Astrocyte (in vitro differentiated cells and primary cell): ENCODE measurements at regions not wholly inside any gene's neighbourhood (a gene's known extent, or its start where the extent isn't known, plus 50 kb on each side); places are given as distances from the start of the nearest gene placed in this dataset.
A peak's percentile ranks its signal among the peaks of the same experiment; 100 is the strongest.

ENCODE experiments used
- DNase-seq: peaks from one replicate; pipeline ENCODE4 v3.0.0-alpha.2; 2010; ENCODE audit warnings: low read depth
- FAIRE-seq: peaks from 2 replicates; lab custom pipeline; 2011; peaks lifted over from hg19 to GRCh38; lab: Jason Lieb, UNC
- H2AFZ ChIP-seq: 2 replicates; pipeline ENCODE4 v1.6.0; 2012; ENCODE audit warnings: low read depth, low read length, inconsistent platforms
- H3K27ac ChIP-seq: 2 replicates; pipeline ENCODE4 v1.5.1; 2011; ENCODE audit warnings: low read depth, low read length, inconsistent platforms
- H3K27me3 ChIP-seq: 2 replicates; pipeline ENCODE4 v1.6.0; 2011; ENCODE audit warnings: low read length, inconsistent platforms; ENCODE audit not compliant: insufficient read depth
- H3K36me3 ChIP-seq: 2 replicates; pipeline ENCODE4 v1.5.1; 2011; ENCODE audit warnings: low read length, inconsistent platforms; ENCODE audit not compliant: insufficient read depth
- H3K4me1 ChIP-seq: 2 replicates; pipeline ENCODE4 v1.5.1; 2011; ENCODE audit warnings: low read length, inconsistent platforms; ENCODE audit not compliant: insufficient read depth
- H3K4me2 ChIP-seq: 2 replicates; pipeline ENCODE4 v1.6.0; 2012; ENCODE audit warnings: low read length, inconsistent platforms
- H3K4me3 ChIP-seq: 2 replicates; pipeline ENCODE4 v1.5.1; 2011; ENCODE audit warnings: low read depth, mild to moderate bottlenecking, low read length, inconsistent platforms; ENCODE audit not compliant: insufficient read depth
- H3K79me2 ChIP-seq: 2 replicates; pipeline ENCODE4 v1.6.0; 2012; ENCODE audit warnings: mild to moderate bottlenecking, low read length, inconsistent platforms; ENCODE audit not compliant: insufficient read depth
- H3K9ac ChIP-seq: 2 replicates; pipeline ENCODE4 v1.6.0; 2012; ENCODE audit warnings: mild to moderate bottlenecking, low read length, inconsistent platforms
- H3K9me3 ChIP-seq: 2 replicates; pipeline ENCODE4 v1.5.1; 2012; ENCODE audit warnings: low read depth, mild to moderate bottlenecking, low read length, inconsistent platforms; ENCODE audit not compliant: insufficient read depth
- H4K20me1 ChIP-seq: 2 replicates; pipeline ENCODE4 v1.6.0; 2012; ENCODE audit warnings: low read length, inconsistent platforms; ENCODE audit not compliant: insufficient read depth
- H3K27ac Mint-ChIP-seq: one replicate; pipeline ENCODE4 v1.8.0; 2021; ENCODE audit warnings: mild to moderate bottlenecking, mixed read lengths; ENCODE audit not compliant: unreplicated experiment
- H3K27me3 Mint-ChIP-seq: one replicate; pipeline ENCODE4 v1.8.0; 2021; ENCODE audit warnings: low read depth, mixed read lengths; ENCODE audit not compliant: unreplicated experiment
- H3K36me3 Mint-ChIP-seq: one replicate; pipeline ENCODE4 v1.8.0; 2021; ENCODE audit warnings: low read depth, mixed read lengths; ENCODE audit not compliant: unreplicated experiment
- H3K4me1 Mint-ChIP-seq: one replicate; pipeline ENCODE4 v1.8.0; 2021; ENCODE audit warnings: low read depth, mixed read lengths; ENCODE audit not compliant: unreplicated experiment
- H3K4me3 Mint-ChIP-seq: one replicate; pipeline ENCODE4 v1.8.0; 2021; ENCODE audit warnings: mild to moderate bottlenecking, moderate library complexity, mixed read lengths; ENCODE audit not compliant: unreplicated experiment
- H3K9me3 Mint-ChIP-seq: one replicate; pipeline ENCODE4 v1.8.0; 2021; ENCODE audit warnings: mild to moderate bottlenecking, mixed read lengths; ENCODE audit not compliant: unreplicated experiment
- EZH2 ChIP-seq: IDR thresholded peaks from 2 replicates; pipeline ENCODE4 v1.6.1; 2012; ENCODE audit warnings: mild to moderate bottlenecking, low read length, inconsistent platforms; ENCODE audit not compliant: insufficient read depth
- TF ChIP-seq, protein P1 (sequence below): IDR thresholded peaks from 2 replicates; pipeline ENCODE4 v1.5.1; 2011; ENCODE audit warnings: low read depth, mild to moderate bottlenecking, inconsistent platforms, low read length, moderate library complexity; ENCODE audit not compliant: insufficient read depth

DNA sequence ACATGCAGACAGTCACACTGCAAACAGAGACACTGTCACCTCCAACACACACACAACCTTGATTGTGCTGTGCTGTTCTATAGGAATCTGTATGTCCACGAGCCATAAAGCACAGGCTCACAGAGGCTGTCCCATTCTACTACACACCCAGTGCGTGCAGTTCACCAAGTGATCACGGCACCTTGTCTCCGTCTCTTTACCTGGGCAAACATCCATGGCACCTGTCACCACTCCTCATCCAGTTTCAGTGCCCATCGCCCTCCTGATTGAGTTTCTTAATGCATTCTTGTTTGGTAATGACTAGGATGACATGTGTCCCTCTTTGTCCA is 65.8 kb upstream of the STMND1 start:
- FAIRE-seq, result no peak
- Histone ChIP-seq H3K27me3 (no peaks in the 10 kb centered on the region), H3K36me3 (no peaks in the 10 kb centered on the region), H3K4me3 (no peak overlapping the region), H3K9ac (no peak overlapping the region), H3K27ac (no peak overlapping the region), H4K20me1 (no peaks in the 10 kb centered on the region), H3K4me1 (peaks cover 22% of the 10 kb centered on the region), H3K9me3 (no peaks in the 10 kb centered on the region), H2AFZ (no peak overlapping the region), H3K4me2 (no peak overlapping the region), H3K79me2 (no peaks in the 10 kb centered on the region)
- Mint-ChIP-seq H3K27me3 (peaks cover 5% of the 10 kb centered on the region), H3K4me1 (peaks cover 24% of the 10 kb centered on the region), H3K4me3 (no peak overlapping the region), H3K36me3 (no peaks in the 10 kb centered on the region), H3K27ac (no peak overlapping the region), H3K9me3 (peaks cover 2% of the 10 kb centered on the region)
- no peak for DNase-seq
- no peak for TF ChIP-seq EZH2
- TF ChIP-seq, protein P1, sequence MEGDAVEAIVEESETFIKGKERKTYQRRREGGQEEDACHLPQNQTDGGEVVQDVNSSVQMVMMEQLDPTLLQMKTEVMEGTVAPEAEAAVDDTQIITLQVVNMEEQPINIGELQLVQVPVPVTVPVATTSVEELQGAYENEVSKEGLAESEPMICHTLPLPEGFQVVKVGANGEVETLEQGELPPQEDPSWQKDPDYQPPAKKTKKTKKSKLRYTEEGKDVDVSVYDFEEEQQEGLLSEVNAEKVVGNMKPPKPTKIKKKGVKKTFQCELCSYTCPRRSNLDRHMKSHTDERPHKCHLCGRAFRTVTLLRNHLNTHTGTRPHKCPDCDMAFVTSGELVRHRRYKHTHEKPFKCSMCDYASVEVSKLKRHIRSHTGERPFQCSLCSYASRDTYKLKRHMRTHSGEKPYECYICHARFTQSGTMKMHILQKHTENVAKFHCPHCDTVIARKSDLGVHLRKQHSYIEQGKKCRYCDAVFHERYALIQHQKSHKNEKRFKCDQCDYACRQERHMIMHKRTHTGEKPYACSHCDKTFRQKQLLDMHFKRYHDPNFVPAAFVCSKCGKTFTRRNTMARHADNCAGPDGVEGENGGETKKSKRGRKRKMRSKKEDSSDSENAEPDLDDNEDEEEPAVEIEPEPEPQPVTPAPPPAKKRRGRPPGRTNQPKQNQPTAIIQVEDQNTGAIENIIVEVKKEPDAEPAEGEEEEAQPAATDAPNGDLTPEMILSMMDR, result no peak

DNA sequence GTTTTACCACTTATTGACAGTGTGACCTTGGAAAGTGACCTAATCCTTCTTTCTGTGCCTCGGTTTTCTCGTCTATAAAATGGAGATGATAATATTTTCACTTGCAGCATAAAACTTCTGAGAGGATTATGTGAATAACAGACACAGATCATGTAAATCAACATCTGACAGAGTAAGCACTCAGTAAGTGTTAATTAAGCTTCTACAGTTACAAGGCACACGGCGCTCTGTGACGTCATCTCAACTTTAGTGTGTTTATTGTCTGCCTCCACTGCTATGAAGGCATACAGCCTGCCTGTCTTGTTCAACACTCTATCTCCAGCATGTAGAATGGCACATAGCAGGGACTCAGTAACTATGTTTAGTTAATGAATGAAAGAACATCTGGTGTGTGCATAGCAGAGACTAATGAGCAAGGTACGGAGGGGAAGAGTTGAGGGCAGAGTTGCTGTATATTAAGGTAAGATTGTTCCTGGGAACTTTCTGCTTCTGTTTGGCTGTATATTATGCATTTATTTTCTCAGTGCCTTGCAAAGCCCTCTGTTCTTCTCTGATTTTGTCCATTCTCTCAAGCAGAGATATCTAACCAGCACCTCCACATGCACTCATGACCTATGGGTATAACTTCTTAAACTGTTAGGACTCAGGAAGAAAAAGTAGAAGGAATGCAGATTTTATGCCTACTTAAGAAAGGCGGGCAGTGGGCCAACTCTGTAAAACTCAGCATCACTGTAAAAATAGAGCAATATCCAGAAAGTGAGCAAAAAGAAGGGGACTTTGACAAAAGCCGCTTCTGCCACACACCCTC is 66.4 kb upstream of the STMND1 start:
- Histone ChIP-seq H3K79me2 (no peaks in the 10 kb centered on the region), H2AFZ (no peak overlapping the region), H3K27me3 (no peaks in the 10 kb centered on the region), H4K20me1 (no peaks in the 10 kb centered on the region), H3K4me2 (no peak overlapping the region), H3K36me3 (no peaks in the 10 kb centered on the region), H3K27ac (no peak overlapping the region), H3K4me3 (no peak overlapping the region), H3K9me3 (no peaks in the 10 kb centered on the region), H3K9ac (no peak overlapping the region), H3K4me1 (peaks cover 22% of the 10 kb centered on the region)
- Mint-ChIP-seq H3K27me3 (peaks cover 5% of the 10 kb centered on the region), H3K36me3 (no peaks in the 10 kb centered on the region), H3K4me1 (peaks cover 24% of the 10 kb centered on the region), H3K9me3 (peaks cover 2% of the 10 kb centered on the region), H3K4me3 (no peak overlapping the region), H3K27ac (no peak overlapping the region)
- no peak for DNase-seq
- TF ChIP-seq, protein P1, result no peak
- no peak for TF ChIP-seq EZH2
- FAIRE-seq, result no peak

DNA sequence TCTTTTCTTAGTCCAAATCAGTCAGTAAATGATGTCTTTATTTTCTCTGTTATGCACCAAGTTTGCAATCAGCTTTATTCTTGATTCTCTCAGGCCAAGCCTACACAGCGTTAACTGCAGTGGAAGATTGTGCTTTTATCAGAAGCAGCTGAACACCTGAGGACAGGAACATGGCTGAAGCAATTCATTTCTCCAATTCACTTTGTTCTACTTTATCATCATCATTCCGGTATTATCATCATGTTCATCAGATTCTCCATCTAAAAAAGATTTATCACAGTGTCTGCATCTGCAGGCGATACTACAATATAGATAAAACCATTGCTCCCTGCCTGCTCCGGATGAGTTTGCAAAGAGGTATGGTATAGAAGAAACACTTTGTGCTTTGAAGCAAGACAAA is 68.1 kb upstream of the STMND1 start:
- no peak for FAIRE-seq
- Histone ChIP-seq H3K4me2 (peak overlapping the region; percentile 84), H3K79me2 (no peaks in the 10 kb centered on the region), H3K4me1 (peaks cover 22% of the 10 kb centered on the region), H3K27me3 (no peaks in the 10 kb centered on the region), H3K9ac (peak overlapping the region; percentile 79), H3K9me3 (no peaks in the 10 kb centered on the region), H3K36me3 (no peaks in the 10 kb centered on the region), H2AFZ (no peak overlapping the region), H3K27ac (peak overlapping the region; percentile 90), H3K4me3 (peak overlapping the region; percentile 47), H4K20me1 (no peaks in the 10 kb centered on the region)
- no peak overlapping the region for H3K4me3 Mint-ChIP-seq
- H3K4me1 Mint-ChIP-seq, result peaks cover 24% of the 10 kb centered on the region
- no peak for DNase-seq
- TF ChIP-seq, protein P1, result no peak
- TF ChIP-seq EZH2, result no peak
- peaks cover 4% of the 10 kb centered on the region for H3K9me3 Mint-ChIP-seq
- H3K36me3 Mint-ChIP-seq, result no peaks in the 10 kb centered on the region
- H3K27ac Mint-ChIP-seq, result no peak overlapping the region
- peaks cover 5% of the 10 kb centered on the region for H3K27me3 Mint-ChIP-seq
